Fibroblast of lung (primary cell): ENCODE measurements at regions not wholly inside any gene's neighbourhood (a gene's known extent, or its start where the extent isn't known, plus 50 kb on each side); places are given as distances from the start of the nearest gene placed in this dataset.

Experiments
- CTCF ChIP-seq, 2 donors: IDR thresholded peaks in 1 of 2; conservative IDR thresholded peaks in 1 of 2; 1 replicate in 1 of 2; 2 replicates in 1 of 2; pipeline ENCODE4 v1.5.1; 2011 to 2012; ENCODE audit warnings: low read length in 2 of 2, control low read depth in 1 of 2, inconsistent platforms in 1 of 2, low read depth in 1 of 2, mild to moderate bottlenecking in 1 of 2
- EZH2 ChIP-seq: IDR thresholded peaks from 2 replicates; pipeline ENCODE4 v1.5.1; 2012; ENCODE audit warnings: low read length, control low read depth, mild to moderate bottlenecking; ENCODE audit errors: missing control alignments

GRCh38 chr5:34555699-34556508, 100.2 kb upstream of the RAI14 start:
- TF ChIP-seq CTCF (conservative IDR thresholded peaks at IDR 0.05 in 1 of 2, IDR thresholded peaks at IDR 0.05 in 1 of 2; ENCODE audit: low read depth in 1 of 2, low read length in 2 of 2) = no peak
- TF ChIP-seq EZH2 = no peak
